ENCODE measurements at regions not wholly inside any gene's neighbourhood (a gene's known extent, or its start where the extent isn't known, plus 50 kb on each side); places are given as distances from the start of the nearest gene placed in this dataset.

DNA sequence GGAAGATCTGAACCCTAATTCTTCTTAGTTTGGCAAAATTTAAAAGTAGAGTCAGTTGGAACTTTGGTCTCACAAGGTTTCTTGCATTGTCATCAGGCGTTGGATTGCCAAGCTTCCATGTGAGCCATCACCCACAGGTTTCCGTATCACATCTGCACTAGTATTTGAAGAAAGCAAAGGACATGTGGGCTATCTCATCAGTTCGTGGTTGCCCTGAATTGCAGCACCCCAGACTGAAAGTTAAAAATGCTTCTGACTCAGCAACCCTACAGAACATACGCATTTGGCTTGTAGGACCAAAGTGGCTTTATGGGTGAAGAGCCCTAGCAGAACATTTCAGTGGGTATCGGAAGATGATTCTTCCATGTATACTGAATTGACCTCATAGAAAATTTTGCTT is 358.0 kb downstream of the ENC1 start:
- TF ChIP-seq CTCF (IDR thresholded peaks at IDR 0.05) = no peak
- TF ChIP-seq POLR2A (IDR thresholded peaks at IDR 0.05) = no peak
